IMR-90 (cell line): ENCODE measurements at regions not wholly inside any gene's neighbourhood (a gene's known extent, or its start where the extent isn't known, plus 50 kb on each side); places are given as distances from the start of the nearest gene placed in this dataset.

Experiments used
- ATAC-seq: fragments of 200-7000 bp; cut with Tn5 transposase; 2 replicates; pipeline ENCODE4 v1.9.1; 2020; ENCODE audit warnings: low read depth, mild to moderate bottlenecking, moderate library complexity
- BruUV-seq: library from RNA; stranded (reverse); fragments of 400-500 nt; replicated peaks from 2 replicates; lab custom pipeline; 2021; lab: Mats Ljungman, UMichigan
- CTCF ChIA-PET: fragments of 300-600 bp; formaldehyde crosslinking; extraction: SDS; loops from one replicate; lab custom pipeline; 2021; ENCODE audit warnings: antibody characterized with exemption; lab: Yijun Ruan, JAX
- POLR2A ChIA-PET: fragments of 300-600 bp; sonication (Branson Sonifier 250); formaldehyde crosslinking; loops from one replicate; lab custom pipeline; 2022; ENCODE audit warnings: antibody characterized with exemption; ENCODE audit not compliant: unreplicated experiment; lab: Charles Lee
- DNase-seq: peaks from one replicate; pipeline ENCODE4 v3.0.0; 2013
- H2AFZ ChIP-seq: replicated peaks from 2 replicates; pipeline ENCODE3; 2013; ENCODE audit warnings: low read length, mild to moderate bottlenecking; ENCODE audit not compliant: poor library complexity
- H2AK5ac ChIP-seq: 2 replicates; pipeline ENCODE4 v1.6.1; 2013; ENCODE audit warnings: low read depth, low read length, inconsistent platforms
- H2AK9ac ChIP-seq: replicated peaks from 2 replicates; pipeline ENCODE3; 2013; ENCODE audit warnings: mild to moderate bottlenecking, low read depth, low read length, moderate library complexity; ENCODE audit not compliant: poor library complexity
- H2BK120ac ChIP-seq: 2 replicates; pipeline ENCODE4 v1.6.1; 2013; ENCODE audit warnings: low read depth, low read length, inconsistent platforms
- H2BK15ac ChIP-seq: 3 replicates; pipeline ENCODE4 v1.6.1; 2013; ENCODE audit warnings: low read depth, low read length, inconsistent platforms
- H2BK20ac ChIP-seq: 2 replicates; pipeline ENCODE4 v1.6.1; 2013; ENCODE audit warnings: low read depth, mild to moderate bottlenecking, inconsistent platforms, low read length, moderate library complexity
- H2BK5ac ChIP-seq: 2 replicates; pipeline ENCODE4 v1.6.1; 2013; ENCODE audit warnings: mild to moderate bottlenecking, low read depth, low read length, inconsistent platforms; ENCODE audit not compliant: poor library complexity, severe bottlenecking
- H3K14ac ChIP-seq: replicated peaks from 2 replicates; pipeline ENCODE4 v1.6.1; 2013; ENCODE audit warnings: low read depth, low read length, inconsistent platforms
- H3K18ac ChIP-seq: 2 replicates; pipeline ENCODE4 v1.6.1; 2013; ENCODE audit warnings: low read depth, low read length, control low read depth
- H3K23ac ChIP-seq: 2 replicates; pipeline ENCODE4 v1.6.1; 2013; ENCODE audit warnings: low read depth, low read length, inconsistent platforms
- H3K27ac ChIP-seq: 2 replicates; pipeline ENCODE4 v1.5.1; 2013; ENCODE audit warnings: mild to moderate bottlenecking, control low read depth, low read length; ENCODE audit not compliant: insufficient read depth
- H3K27me3 ChIP-seq: 2 replicates; pipeline ENCODE4 v1.6.1; 2013; ENCODE audit warnings: low read length; ENCODE audit not compliant: control insufficient read depth, insufficient read depth
- H3K36me3 ChIP-seq: 2 replicates; pipeline ENCODE4 v1.6.1; 2013; ENCODE audit warnings: low read length, mixed read lengths; ENCODE audit not compliant: control insufficient read depth, insufficient read depth
- H3K4ac ChIP-seq: 2 replicates; pipeline ENCODE4 v1.6.1; 2013; ENCODE audit warnings: low read depth, low read length, inconsistent platforms
- H3K4me1 ChIP-seq: 2 replicates; pipeline ENCODE4 v1.6.1; 2013; ENCODE audit warnings: low read length, mixed read lengths; ENCODE audit not compliant: control insufficient read depth, insufficient read depth
- H3K4me2 ChIP-seq: 2 replicates; pipeline ENCODE4 v1.6.1; 2013; ENCODE audit warnings: low read depth, mild to moderate bottlenecking, control low read depth, low read length, moderate library complexity
- H3K4me3 ChIP-seq: 2 replicates; pipeline ENCODE4 v1.5.1; 2013; ENCODE audit warnings: low read depth, mild to moderate bottlenecking, control low read depth, low read length, moderate library complexity; ENCODE audit not compliant: insufficient read depth
- H3K56ac ChIP-seq: 2 replicates; pipeline ENCODE4 v1.6.1; 2013; ENCODE audit warnings: low read length, inconsistent platforms; ENCODE audit not compliant: insufficient read depth; ENCODE audit errors: extremely low read depth
- H3K79me1 ChIP-seq, 2 experiments: 2 replicates each; pipeline ENCODE4 v1.6.1; 2013; ENCODE audit warnings: low read length in 2 of 2, inconsistent platforms in 1 of 2, low read depth in 1 of 2
- H3K9ac ChIP-seq: 2 replicates; pipeline ENCODE4 v1.6.1; 2013; ENCODE audit warnings: low read depth, low read length, control low read depth
- H3K9me1 ChIP-seq: 2 replicates; pipeline ENCODE4 v1.6.1; 2013; ENCODE audit warnings: low read length, inconsistent platforms; ENCODE audit not compliant: insufficient read depth
- H3K9me3 ChIP-seq: 2 replicates; pipeline ENCODE4 v1.6.1; 2013; ENCODE audit warnings: low read length; ENCODE audit not compliant: control insufficient read depth, insufficient read depth
- H4K20me1 ChIP-seq: 2 replicates; pipeline ENCODE4 v1.6.1; 2013; ENCODE audit warnings: low read length, inconsistent platforms; ENCODE audit not compliant: insufficient read depth
- H4K5ac ChIP-seq: 2 replicates; pipeline ENCODE4 v1.6.1; 2013; ENCODE audit warnings: mild to moderate bottlenecking, low read depth, low read length, control low read depth
- H4K8ac ChIP-seq, 2 experiments: 2 replicates each; pipeline ENCODE4 v1.6.1; 2013; ENCODE audit warnings: low read depth in 2 of 2, low read length in 2 of 2, control low read depth in 1 of 2, inconsistent platforms in 1 of 2
- H4K91ac ChIP-seq: 2 replicates; pipeline ENCODE4 v1.6.1; 2013; ENCODE audit warnings: low read depth, low read length, inconsistent platforms; ENCODE audit not compliant: insufficient read depth
- MAFK ChIP-seq: IDR thresholded peaks from 2 replicates; pipeline ENCODE4 v1.6.1; 2012; ENCODE audit warnings: low read depth, low read length, improper control_type of control experiment
- MXI1 ChIP-seq: IDR thresholded peaks from 2 replicates; pipeline ENCODE4 v1.6.1; 2012; ENCODE audit warnings: low read depth, mild to moderate bottlenecking, low read length, moderate library complexity, borderline replicate concordance
- POLR2A ChIP-seq: IDR thresholded peaks from 2 replicates; pipeline ENCODE4 v1.6.1; 2012; ENCODE audit warnings: mild to moderate bottlenecking, low read depth, low read length
- RAD21 ChIP-seq: IDR thresholded peaks from 2 replicates; pipeline ENCODE4 v1.6.1; 2012; ENCODE audit warnings: low read length, improper control_type of control experiment
- RCOR1 ChIP-seq: IDR thresholded peaks from 2 replicates; pipeline ENCODE4 v1.6.1; 2012; ENCODE audit warnings: mild to moderate bottlenecking, low read length, improper control_type of control experiment; ENCODE audit not compliant: insufficient replicate concordance
- WGBS, 2 experiments: methylation state at CpG; one replicate each; pipeline versions ENCODE4 v1.1.5 to v1.1.7; 2013; ENCODE audit warnings: missing lambda C conversion rate in 2 of 2; ENCODE audit not compliant: insufficient read length in 1 of 2; ENCODE audit errors: extremely low coverage in 2 of 2; 5-methylcytosine and 5-hydroxymethylcytosine counted together
- dilution Hi-C: fragments of 300-500 bp; cut with HindIII; formaldehyde crosslinking; loops from one replicate; pipeline ENCODE4 v1.14.3; 2018; ENCODE audit warnings: low sequenced_read_pairs; ENCODE audit not compliant: unreplicated experiment
- in situ Hi-C: fragments of 300-500 bp; cut with MboI; formaldehyde crosslinking; loops from 3 replicates; pipeline ENCODE4 v1.14.3; 2019; ENCODE audit warnings: low sequenced_read_pairs, inconsistent platforms, mixed read lengths
- intact Hi-C: fragments of 100-400 bp; cut with micrococcal nuclease; formaldehyde crosslinking; loops from 2 replicates; pipeline ENCODE4 v1.10.0; 2022
- TF ChIP-seq, protein P1 (sequence below): conservative IDR thresholded peaks from 2 replicates; pipeline ENCODE4 v1.5.1; 2012; ENCODE audit warnings: mild to moderate bottlenecking, low read depth, low read length, improper control_type of control experiment
- TF ChIP-seq, protein P2 (sequence below): fragments of 150-350 bp; IDR thresholded peaks from 2 replicates; pipeline ENCODE4 v1.6.1; 2016; ENCODE audit warnings: low read depth, mild to moderate bottlenecking, low read length, moderate library complexity, borderline replicate concordance

DNA sequence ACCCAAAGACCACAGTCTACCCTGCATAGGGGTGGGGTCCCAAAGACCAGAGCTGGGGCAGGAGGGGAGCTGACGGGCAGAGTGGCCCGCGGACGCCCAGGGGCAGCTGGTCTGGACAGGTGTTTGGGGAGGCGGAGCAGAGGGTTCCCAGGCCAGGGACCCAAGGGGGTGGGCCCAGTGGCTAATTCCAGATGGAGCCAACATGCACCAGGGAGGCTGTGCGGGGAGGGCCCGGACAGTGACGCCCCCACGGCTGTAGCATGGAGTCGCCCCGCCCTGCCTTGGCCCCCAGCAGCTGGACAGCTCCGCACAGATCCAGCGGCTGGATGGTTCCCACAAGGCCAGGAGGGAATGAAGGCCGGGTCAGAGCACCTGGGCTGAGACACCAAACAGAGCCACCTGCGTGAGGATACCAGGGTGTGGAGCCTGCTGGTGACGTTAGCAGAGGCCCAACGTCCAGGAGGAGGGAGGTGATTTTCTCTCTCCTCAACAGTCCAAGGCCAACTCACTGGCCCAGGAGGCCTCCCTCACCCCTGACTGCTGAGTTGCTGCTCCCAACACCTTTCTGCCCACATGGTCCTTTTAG is 55.3 kb upstream of the EGFL7 start (continued):
- TF ChIP-seq, protein P1, sequence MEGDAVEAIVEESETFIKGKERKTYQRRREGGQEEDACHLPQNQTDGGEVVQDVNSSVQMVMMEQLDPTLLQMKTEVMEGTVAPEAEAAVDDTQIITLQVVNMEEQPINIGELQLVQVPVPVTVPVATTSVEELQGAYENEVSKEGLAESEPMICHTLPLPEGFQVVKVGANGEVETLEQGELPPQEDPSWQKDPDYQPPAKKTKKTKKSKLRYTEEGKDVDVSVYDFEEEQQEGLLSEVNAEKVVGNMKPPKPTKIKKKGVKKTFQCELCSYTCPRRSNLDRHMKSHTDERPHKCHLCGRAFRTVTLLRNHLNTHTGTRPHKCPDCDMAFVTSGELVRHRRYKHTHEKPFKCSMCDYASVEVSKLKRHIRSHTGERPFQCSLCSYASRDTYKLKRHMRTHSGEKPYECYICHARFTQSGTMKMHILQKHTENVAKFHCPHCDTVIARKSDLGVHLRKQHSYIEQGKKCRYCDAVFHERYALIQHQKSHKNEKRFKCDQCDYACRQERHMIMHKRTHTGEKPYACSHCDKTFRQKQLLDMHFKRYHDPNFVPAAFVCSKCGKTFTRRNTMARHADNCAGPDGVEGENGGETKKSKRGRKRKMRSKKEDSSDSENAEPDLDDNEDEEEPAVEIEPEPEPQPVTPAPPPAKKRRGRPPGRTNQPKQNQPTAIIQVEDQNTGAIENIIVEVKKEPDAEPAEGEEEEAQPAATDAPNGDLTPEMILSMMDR, result no peak
- no peak for TF ChIP-seq RAD21
- TF ChIP-seq MXI1, result no peak

DNA sequence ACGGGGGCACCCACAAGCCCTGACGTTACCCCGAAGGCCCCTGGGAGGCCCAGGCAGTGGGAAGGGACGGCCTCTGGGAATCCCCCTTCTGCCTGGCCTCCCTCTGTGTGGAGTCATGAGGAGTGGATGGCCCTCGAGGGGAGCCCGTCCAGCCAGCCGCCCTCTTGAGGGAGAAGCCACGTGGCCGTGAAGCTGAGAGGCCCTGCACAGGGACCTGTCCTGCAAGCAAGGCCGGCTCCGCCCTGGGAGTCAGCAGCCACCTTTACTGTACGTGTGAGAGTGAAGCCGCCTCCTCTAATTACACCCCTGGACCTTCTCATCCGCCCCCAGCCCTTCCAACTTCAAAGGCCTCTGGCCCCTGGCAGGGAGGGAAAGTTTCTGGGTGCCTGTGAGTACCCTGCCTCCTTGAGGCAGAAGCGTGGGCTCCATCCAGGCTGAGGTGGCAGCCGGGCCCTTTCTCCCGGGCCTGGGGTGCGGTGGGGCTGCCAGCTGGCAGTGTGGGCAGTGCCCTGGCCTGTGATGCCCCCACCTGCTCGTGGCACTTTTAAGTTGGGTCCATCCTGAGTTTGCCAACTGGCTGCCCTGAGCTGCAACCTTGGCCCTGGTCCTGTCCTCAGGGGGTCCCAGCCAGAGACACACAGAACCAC is 55.9 kb upstream of the EGFL7 start:
- no peaks in the 10 kb centered on the region for H3K4me1 ChIP-seq
- H2BK15ac ChIP-seq, result no peak overlapping the region
- no peak overlapping the region for H4K8ac ChIP-seq
- TF ChIP-seq RCOR1 (no peak), POLR2A (no peak), MAFK (no peak)
- TF ChIP-seq, protein P2, sequence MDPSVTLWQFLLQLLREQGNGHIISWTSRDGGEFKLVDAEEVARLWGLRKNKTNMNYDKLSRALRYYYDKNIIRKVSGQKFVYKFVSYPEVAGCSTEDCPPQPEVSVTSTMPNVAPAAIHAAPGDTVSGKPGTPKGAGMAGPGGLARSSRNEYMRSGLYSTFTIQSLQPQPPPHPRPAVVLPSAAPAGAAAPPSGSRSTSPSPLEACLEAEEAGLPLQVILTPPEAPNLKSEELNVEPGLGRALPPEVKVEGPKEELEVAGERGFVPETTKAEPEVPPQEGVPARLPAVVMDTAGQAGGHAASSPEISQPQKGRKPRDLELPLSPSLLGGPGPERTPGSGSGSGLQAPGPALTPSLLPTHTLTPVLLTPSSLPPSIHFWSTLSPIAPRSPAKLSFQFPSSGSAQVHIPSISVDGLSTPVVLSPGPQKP, result no peak
- TF ChIP-seq, protein P1, result no peak
- in situ Hi-C loops, result no loop called here
- ATAC-seq (no peak), DNase-seq (no peak)
- H4K5ac ChIP-seq, result no peak overlapping the region
- no peak overlapping the region for H4K91ac ChIP-seq
- intact Hi-C loops, result no loop called here
- no peak overlapping the region for H2AK5ac ChIP-seq
- no peak overlapping the region for H3K18ac ChIP-seq
- 79% methylated on average over 7 of the region's 19 CpGs; no CpG with 5 or more reads in 1 of the 2 experiments for WGBS, 2 experiments
- no peaks in the 10 kb centered on the region for H3K79me1 ChIP-seq
- H3K27me3 ChIP-seq, result peaks cover 8% of the 10 kb centered on the region
- dilution Hi-C loops, result no loop called here
- H3K27ac ChIP-seq, result no peak overlapping the region
- no peak overlapping the region for H2AFZ ChIP-seq
- no peaks in the 10 kb centered on the region for H3K9me3 ChIP-seq
- no peak overlapping the region for H3K4me2 ChIP-seq
- no peak overlapping the region for H2BK20ac ChIP-seq
- no peak overlapping the region for H3K56ac ChIP-seq
- no peak overlapping the region for H2BK5ac ChIP-seq
- H2AK9ac ChIP-seq, result no peak overlapping the region
- CTCF ChIA-PET, result no interaction called here
- H3K23ac ChIP-seq, result no peak overlapping the region
- H3K4ac ChIP-seq, result no peak overlapping the region
- POLR2A ChIA-PET, result no interaction called here
- no peaks in the 10 kb centered on the region for H3K36me3 ChIP-seq
- H4K20me1 ChIP-seq, result no peaks in the 10 kb centered on the region
- no peak overlapping the region for H2BK120ac ChIP-seq
- H3K4me3 ChIP-seq, result no peak overlapping the region
- H3K14ac ChIP-seq, result no peak overlapping the region
- H3K9ac ChIP-seq, result no peak overlapping the region
- no TSS peak for BruUV-seq
- no peaks in the 10 kb centered on the region for H3K9me1 ChIP-seq
